H7 (cell line): ENCODE measurements at regions not wholly inside any gene's neighbourhood (a gene's known extent, or its start where the extent isn't known, plus 50 kb on each side); places are given as distances from the start of the nearest gene placed in this dataset.
"Not testable (repeated sequence)": the region's sequence is repeated elsewhere in the genome, so short reads cannot be mapped to it uniquely, and the experiment has no call there.

Experiments used
- DNase-seq: peaks from one replicate; pipeline ENCODE4 v3.0.0; 2012
- H3K27me3 ChIP-seq: 2 replicates; pipeline ENCODE4 v1.6.0; 2011; ENCODE audit warnings: mild to moderate bottlenecking, low read length; ENCODE audit not compliant: control insufficient read depth, insufficient read depth
- H3K36me3 ChIP-seq: replicated peaks from 2 replicates; pipeline ENCODE4 v1.5.1; 2011; ENCODE audit warnings: low read length; ENCODE audit not compliant: control insufficient read depth, insufficient read depth
- H3K4me3 ChIP-seq: 2 replicates; pipeline ENCODE4 v1.5.1; 2011; ENCODE audit warnings: low read depth, mild to moderate bottlenecking, control low read depth, low read length, moderate library complexity; ENCODE audit not compliant: insufficient read depth

DNA sequence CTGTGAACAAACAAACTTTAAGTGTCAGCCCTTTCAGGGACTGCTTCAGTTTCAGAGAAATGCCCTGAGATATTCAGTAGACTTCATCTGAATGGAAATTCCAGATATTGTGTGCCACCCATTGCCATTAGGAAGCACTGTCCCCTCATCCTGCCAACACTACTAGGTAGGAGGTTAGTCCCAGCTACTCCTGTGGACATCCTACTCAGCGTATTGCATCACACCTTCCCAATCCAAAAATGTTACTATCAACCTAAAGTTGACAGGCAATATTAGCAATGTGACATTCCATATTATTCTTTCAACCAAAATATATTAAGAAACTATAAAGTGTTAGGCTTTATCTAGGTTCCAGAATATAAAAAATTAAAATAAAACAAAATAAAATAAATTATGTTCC, 552.0 kb upstream of the ST8SIA4 start:
- H3K4me3 ChIP-seq = no peak overlapping the region
- DNase-seq = no peak

DNA sequence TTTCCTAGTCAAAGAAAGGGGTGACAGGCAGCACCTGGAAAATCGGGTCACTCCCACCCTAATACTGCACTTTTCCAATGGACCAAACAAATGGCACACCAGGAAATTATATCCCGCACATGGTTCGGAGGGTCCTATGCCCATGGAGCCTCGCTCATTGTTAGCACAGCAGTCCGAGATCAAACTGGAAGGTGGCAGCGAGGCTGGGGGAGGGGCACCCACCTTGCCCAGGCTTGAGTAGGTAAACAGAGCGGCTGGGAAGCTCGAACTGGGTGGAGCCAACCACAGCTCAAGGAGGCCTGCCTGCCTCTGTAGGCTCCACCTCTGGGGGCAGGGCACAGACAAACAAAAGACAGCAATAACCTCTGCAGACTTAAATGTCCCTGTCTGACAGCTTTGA, 539.2 kb upstream of the ST8SIA4 start:
- H3K36me3 ChIP-seq, H3K27me3 ChIP-seq, DNase-seq, H3K4me3 ChIP-seq: not testable (repeated sequence)

More for the DNA sequence above, 552.0 kb upstream of the ST8SIA4 start:
- Histone ChIP-seq H3K36me3 (no peaks in the 10 kb centered on the region), H3K27me3 (no peaks in the 10 kb centered on the region)

DNA sequence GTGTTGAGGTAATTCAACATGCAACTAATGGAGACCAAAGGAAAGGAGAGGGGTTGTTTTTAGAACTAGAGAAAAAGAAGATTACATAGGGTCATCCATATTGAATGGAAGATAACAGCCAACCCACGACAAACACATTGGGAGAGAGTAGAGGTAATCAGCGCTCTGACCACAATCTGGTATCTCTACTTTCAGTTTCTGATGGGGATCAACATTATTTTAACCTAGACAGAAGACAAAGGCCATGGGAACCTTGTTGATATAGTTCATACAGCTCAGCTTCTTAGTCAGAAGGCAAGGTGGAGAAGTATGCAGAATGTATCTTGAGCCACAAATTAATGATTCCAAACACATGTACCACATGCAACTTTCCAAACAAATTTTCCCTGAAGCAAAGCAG, 537.1 kb upstream of the ST8SIA4 start:
- no peaks in the 10 kb centered on the region for H3K27me3 ChIP-seq
- no peaks in the 10 kb centered on the region for H3K36me3 ChIP-seq
- no peak for DNase-seq
- H3K4me3 ChIP-seq = no peak overlapping the region

DNA sequence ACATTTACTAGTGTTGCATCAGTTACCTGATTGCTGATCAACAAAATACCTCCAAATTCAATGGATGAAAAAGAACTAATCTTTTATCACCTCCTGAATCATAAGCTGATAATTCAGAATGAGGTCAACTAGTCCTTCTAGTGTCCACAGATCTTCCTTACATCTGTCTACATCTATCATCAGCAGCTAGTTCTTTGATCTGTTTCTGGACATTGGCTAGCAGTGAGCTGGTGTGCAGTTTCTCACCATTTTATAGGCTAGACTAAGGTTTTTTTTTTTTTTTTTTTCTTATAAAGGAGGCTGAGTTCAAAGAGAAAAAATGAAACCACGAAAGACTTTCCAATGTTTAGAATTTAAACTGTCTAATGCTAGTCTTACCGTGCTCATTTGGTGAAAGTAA, 534.3 kb upstream of the ST8SIA4 start:
- no peaks in the 10 kb centered on the region for H3K36me3 ChIP-seq
- no peak overlapping the region for H3K4me3 ChIP-seq
- no peak for DNase-seq
- no peaks in the 10 kb centered on the region for H3K27me3 ChIP-seq

DNA sequence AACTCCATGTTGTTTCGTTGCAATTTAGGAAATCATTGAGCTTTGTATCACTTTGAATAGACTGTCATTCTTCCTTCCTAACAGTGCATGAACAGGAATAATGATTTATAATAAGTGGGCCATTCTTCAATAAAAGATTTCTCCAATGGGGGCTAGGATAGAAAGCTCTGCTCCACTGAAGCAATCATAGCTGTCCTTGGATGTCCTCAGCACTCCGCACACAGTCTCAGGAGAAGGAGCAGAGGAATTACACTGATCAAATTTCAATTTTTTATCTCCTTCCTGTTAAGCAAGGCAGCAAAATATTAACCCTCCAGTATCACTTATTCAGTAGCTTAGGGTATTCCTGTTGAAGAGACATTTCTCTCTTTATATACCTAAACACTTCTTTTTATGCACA, 532.7 kb upstream of the ST8SIA4 start:
- H3K4me3 ChIP-seq = no peak overlapping the region
- no peak for DNase-seq

DNA sequence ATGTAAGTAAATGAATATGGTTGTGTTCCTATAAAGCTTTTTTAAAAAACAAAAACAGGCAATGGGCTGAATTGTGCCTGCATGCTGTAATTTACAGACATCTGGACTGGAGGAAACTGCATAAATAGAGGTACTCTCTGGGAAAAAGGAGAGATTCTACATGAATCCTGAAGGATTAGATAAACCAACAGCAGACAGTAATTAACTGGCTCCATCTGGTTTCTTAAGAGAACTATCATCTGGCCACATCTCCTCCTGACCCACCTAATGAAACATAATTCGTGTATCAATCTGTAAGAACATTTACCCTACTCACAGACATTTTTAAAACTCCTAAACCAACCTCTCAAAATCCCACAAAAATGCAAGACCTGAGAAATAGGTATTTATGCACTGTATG, 528.1 kb upstream of the ST8SIA4 start:
- no peaks in the 10 kb centered on the region for H3K27me3 ChIP-seq
- no peak for DNase-seq
- H3K4me3 ChIP-seq = no peak overlapping the region
- no peaks in the 10 kb centered on the region for H3K36me3 ChIP-seq

More for the DNA sequence above, 532.7 kb upstream of the ST8SIA4 start:
- H3K36me3 ChIP-seq = no peaks in the 10 kb centered on the region
- no peaks in the 10 kb centered on the region for H3K27me3 ChIP-seq

DNA sequence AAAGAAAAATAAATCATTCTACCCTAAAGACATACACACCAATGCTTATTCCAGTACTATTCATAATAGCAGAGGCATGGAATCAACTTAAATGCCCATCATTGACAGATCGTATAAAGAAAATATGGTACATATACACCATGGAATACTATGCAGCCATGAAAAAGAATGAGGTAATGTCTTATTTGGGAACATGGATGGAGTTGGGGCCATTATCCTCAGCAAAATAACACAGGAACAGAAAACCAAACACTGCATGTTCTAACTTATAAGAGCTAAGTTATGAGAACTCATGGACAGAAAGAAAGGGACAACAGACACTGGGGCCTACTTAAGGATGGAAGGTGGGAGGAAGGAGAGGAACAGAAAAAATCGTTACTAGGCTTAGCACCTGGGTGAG, 527.5 kb upstream of the ST8SIA4 start:
- no peak for DNase-seq
- H3K27me3 ChIP-seq = no peaks in the 10 kb centered on the region
- H3K4me3 ChIP-seq = no peak overlapping the region
- no peaks in the 10 kb centered on the region for H3K36me3 ChIP-seq

DNA sequence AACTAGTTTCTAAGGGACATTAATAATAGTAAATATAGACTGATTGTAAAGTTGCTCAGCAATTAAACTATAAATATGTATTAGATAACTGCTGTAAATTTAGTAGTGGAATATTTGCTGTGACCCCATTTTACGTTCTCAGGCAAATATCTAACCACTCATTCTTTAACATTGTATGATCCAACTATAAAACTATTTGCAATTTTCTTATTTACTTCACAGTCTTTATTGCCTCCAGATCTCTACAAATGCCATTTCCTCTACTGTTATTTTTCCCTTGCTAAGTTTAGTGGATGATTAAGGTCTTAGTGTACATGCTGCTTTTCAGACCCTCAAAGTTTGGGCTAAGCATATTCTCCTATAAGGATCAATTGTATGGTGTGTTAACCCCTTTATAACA, 526.2 kb upstream of the ST8SIA4 start:
- DNase-seq = no peak
- Histone ChIP-seq H3K27me3 (no peaks in the 10 kb centered on the region), H3K4me3 (no peak overlapping the region)

DNA sequence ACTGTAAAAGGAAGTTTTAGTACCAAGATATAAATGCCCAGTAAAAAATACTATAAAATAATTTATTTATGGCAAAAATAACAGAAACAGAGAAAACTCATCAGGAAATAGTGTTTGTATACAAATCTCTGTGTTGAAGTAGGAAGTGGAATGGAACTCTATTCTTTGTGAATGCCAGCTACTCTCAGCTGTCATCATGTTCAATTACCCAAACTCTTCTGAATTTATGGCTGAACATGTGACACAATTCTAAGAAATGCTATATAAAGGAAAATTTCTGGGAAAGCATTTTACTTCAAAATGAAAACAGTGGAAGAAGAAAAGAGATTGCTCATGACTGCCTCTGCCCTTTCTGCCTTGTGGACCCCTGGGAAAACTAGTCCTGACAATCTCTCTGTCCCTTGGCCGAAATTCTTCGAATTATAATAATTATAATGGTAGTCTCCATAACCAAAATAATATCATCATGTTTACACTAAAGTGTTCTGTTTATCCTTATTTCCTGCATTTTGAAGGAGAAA, 522.3 kb upstream of the ST8SIA4 start:
- Histone ChIP-seq H3K27me3 (no peaks in the 10 kb centered on the region), H3K4me3 (no peak overlapping the region), H3K36me3 (no peaks in the 10 kb centered on the region)
- DNase-seq = no peak

More for the DNA sequence above, 526.2 kb upstream of the ST8SIA4 start:
- H3K36me3 ChIP-seq = no peaks in the 10 kb centered on the region

DNA sequence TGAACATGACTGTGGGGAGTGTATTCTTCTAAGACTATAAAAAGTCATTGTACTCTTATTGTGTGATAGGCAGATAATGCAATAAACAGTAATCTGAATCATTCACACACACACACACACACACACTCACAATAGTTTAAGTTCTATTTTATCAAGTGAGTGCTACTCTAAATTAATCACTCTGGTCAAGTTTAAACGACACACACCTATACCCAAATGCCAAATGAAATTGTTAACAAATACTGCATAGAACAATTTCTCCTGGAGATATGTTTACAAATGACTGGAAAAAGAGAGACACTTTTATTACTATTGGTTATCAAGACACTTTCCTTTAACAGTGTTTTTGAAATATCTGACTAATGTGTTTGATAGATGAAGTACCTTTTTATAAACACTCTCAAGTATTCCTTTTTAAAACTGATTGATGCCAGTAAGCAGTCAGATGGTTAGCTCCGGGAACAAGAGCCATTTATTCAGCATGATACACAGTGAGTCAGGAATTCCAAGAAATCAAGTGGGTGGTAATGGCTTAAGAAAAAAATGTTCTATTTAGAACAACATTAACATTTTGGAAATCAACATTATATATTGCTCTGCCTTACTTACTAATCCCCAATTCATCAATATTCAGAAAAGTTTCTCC, 521.6 kb upstream of the ST8SIA4 start:
- no peak for DNase-seq
- Histone ChIP-seq H3K27me3 (no peaks in the 10 kb centered on the region), H3K4me3 (no peak overlapping the region), H3K36me3 (no peaks in the 10 kb centered on the region)

DNA sequence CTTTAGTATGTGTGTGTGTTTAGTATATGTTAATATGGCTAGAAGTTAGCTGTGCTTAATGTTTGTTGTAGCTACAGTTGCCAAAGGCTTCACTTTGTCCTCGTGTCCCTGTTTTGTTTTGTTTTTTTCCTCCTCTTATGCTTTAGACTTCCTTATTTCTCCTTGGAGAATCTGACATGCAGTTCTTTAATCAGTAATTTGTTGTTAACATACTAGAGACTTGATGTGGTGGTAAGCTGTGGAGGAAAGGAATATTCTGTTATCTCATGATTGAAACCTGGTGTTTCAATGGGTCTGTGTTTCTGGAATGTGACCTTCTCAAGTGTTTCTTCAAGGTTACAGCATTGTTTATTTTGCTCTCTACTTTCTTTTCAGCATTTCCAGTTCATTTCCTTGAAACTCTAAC, 515.6 kb upstream of the ST8SIA4 start:
- no peak overlapping the region for H3K4me3 ChIP-seq
- DNase-seq = no peak
- no peaks in the 10 kb centered on the region for H3K27me3 ChIP-seq
- no peaks in the 10 kb centered on the region for H3K36me3 ChIP-seq

DNA sequence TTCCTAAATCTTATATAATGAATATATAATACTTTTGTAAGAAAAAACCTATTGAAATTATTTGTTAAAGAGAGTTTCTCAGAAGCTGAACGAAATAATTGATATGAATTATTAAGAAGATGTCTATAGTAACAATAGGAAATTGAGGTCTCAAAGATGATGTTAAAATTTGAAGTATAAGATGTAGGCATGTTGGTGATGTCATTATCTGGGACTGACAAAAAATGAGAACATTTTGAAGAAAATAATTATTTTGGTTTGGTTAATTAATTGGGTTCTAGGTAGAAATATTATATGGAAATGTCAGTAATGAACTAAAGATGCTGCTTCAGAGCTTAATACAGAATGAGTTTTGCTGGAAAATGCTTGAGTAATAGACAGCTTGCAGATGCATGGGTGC, 501.4 kb upstream of the ST8SIA4 start:
- Histone ChIP-seq H3K4me3 (no peak overlapping the region), H3K27me3 (no peaks in the 10 kb centered on the region), H3K36me3 (no peaks in the 10 kb centered on the region)
- DNase-seq = no peak

DNA sequence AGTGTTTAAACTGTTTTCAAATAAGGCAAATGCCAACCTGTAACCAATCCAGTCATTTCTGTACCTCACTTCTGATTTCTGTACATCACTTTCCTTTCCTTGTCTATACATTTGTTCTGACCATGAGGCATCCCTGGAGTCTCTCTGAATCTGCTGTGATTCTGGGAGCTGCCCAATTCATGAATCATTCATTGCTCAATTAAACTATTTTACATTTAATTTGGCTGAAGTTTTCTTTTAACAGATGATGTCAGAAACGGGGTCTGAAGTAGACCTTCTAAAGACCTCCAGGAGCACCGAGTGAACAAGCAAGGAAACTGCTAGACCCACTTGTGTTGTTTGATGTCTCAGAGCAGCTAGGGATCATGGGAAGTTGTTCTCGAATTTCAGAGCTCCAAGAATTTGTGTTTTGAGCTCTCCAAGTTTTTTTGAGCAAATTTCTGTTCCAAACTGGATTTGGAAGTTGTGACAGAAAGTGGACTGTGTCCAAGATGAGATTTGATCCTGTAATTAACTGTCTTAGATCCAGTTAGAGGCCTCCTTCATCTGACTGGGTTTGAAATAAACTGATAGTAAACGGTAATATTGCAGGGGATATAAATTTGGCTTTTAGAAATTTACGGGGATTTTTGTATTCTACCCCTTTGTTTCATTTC, 490.8 kb upstream of the ST8SIA4 start:
- Histone ChIP-seq H3K27me3 (no peaks in the 10 kb centered on the region), H3K4me3 (no peak overlapping the region), H3K36me3 (no peaks in the 10 kb centered on the region)
- DNase-seq = no peak

DNA sequence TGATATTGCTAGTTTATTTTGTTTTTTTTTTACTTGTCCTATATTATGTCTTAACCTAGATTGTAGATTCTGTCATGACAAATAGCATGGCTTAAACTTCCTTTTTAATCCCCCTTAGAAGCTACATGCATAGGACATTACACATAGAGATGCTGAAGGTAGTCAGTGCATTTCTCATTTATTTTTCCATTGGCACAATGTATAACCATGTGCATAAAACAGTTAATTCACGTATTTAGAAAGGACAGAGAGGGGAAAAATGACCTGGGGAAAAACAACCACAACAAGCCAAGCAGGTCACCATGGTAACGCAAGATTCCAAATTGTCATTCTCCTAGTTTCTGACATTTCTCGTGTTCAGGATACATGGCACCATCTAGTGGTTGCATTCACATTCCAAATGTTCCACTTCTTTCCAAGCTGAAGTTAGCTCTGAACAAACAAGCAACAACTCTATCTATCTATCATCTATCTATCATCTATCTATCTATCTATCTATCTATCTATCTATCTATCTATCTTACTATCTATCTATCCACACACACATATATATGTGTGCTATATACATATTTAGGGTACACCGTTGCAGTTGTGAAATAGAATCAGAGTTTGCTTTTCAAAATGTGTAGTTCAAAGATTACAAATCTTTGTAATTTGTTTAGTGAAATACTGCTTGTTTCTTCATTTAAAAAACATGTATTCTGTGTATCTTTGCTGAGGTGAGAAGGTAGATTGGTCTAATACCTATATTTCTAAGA, 487.2 kb upstream of the ST8SIA4 start:
- no peak overlapping the region for H3K4me3 ChIP-seq
- DNase-seq = no peak
- H3K36me3 ChIP-seq = no peaks in the 10 kb centered on the region
- no peaks in the 10 kb centered on the region for H3K27me3 ChIP-seq

DNA sequence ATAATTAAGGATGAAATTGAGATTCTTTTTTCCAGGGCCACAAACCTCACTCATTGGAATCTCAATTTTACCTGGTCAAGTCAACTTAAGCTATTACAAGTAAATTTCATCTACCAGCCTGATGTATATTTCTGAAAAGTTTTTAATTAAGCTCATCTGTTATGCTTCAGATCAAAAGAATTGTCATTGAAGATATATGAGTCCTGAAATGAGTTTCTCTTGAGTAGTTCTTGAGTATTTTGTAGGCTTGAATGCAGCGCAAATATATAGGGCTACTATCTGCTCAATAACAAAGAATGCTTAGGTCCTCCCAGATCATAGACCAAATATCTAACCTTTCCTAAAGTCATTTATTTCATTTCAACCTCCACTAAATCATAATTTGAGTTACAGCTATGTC, 482.2 kb upstream of the ST8SIA4 start:
- Histone ChIP-seq H3K4me3 (no peak overlapping the region), H3K27me3 (no peaks in the 10 kb centered on the region), H3K36me3 (no peaks in the 10 kb centered on the region)
- no peak for DNase-seq
